ENCODE measurements at regions not wholly inside any gene's neighbourhood (a gene's known extent, or its start where the extent isn't known, plus 50 kb on each side); places are given as distances from the start of the nearest gene placed in this dataset.

DNA sequence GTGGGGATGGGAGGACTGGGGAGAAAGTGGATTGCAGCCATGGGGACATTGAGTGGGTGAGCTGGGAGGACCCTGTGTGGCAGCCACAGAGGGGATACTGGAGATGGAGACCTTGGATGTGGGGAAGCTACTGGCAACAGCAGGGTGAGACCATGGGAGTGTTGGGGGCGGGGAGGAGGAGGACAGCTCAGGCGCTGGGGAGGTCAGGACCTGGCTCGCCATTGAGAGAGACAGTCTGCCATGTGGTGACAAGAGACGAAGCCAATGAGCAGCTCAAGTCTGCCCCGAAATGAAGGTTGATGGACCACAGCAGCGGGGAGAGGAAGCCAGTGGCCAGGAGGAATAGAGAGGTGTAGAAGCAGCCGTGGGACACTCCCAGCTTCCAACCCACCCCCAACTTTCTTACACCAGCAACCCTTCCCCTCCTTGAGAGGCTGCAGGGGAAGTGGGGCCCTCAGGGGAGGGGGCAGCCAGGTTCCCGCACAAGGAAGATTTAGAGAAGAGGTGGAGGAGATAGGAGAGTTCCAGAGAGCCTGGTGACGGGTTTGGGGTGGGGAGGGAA, 118.1 kb downstream of the ASB7 start:
- Histone ChIP-seq H3K27ac (no peak overlapping the region), H3K9me3 (no peaks in the 10 kb centered on the region), H3K9ac (no peak overlapping the region), H3K4me3 (no peak overlapping the region), H3K4me1 (peaks cover 2% of the 10 kb centered on the region; the same call in 1 of the 2 replicates), H3K36me3 (no peaks in the 10 kb centered on the region), H4K20me1 (no peaks in the 10 kb centered on the region), H3K27me3 (no peaks in the 10 kb centered on the region), H3K4me2 (no peak overlapping the region)
- no peak for TF ChIP-seq Cebpa-rat (IDR thresholded peaks at IDR 0.05)

DNA sequence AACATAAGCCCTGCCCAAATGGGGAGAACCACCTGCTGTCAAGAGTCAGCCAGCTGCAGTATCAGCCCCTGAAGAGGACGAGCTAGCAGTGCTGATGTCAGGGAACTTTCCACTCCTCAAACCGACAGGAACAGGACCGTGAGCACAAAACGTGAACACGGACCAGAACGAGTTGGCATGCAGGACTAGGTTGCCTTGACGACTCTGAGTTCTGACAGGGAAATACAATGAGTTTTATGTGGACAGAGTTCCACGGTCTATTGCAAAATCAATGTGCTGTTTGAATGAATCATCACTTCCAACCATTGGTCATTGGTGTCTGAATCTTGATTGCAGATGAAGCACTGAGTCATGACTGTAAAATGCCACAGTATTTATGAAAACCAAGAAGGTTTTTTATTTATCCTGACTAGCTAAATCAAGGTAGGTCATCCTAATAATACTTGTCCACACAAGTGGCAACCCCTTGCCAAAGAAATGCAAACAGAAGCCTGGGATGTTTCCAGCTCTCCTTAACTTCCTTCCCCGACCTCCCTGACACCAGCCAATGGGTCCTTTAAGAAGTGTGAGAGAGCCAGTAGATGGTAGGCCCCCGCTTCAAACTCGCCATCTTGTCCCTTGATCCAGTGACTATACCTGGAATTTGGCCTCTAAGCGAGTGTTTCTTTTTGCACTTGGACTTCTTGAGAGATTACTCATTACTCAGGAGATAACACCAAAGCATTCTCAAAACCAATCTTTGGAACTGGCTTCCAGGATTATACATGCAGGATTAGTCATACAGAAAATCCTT, 119.6 kb downstream of the ASB7 start:
- no peaks in the 10 kb centered on the region for H4K20me1 ChIP-seq
- TF ChIP-seq Cebpa-rat (IDR thresholded peaks at IDR 0.05): no peak
- no peak overlapping the region for H3K9ac ChIP-seq
- no peak overlapping the region for H3K27ac ChIP-seq
- no peak overlapping the region for H3K4me2 ChIP-seq
- no peaks in the 10 kb centered on the region for H3K9me3 ChIP-seq
- peaks cover 17% of the 10 kb centered on the region for H3K4me1 ChIP-seq
- H3K27me3 ChIP-seq: no peaks in the 10 kb centered on the region
- no peak overlapping the region for H3K4me3 ChIP-seq
- no peaks in the 10 kb centered on the region for H3K36me3 ChIP-seq

DNA sequence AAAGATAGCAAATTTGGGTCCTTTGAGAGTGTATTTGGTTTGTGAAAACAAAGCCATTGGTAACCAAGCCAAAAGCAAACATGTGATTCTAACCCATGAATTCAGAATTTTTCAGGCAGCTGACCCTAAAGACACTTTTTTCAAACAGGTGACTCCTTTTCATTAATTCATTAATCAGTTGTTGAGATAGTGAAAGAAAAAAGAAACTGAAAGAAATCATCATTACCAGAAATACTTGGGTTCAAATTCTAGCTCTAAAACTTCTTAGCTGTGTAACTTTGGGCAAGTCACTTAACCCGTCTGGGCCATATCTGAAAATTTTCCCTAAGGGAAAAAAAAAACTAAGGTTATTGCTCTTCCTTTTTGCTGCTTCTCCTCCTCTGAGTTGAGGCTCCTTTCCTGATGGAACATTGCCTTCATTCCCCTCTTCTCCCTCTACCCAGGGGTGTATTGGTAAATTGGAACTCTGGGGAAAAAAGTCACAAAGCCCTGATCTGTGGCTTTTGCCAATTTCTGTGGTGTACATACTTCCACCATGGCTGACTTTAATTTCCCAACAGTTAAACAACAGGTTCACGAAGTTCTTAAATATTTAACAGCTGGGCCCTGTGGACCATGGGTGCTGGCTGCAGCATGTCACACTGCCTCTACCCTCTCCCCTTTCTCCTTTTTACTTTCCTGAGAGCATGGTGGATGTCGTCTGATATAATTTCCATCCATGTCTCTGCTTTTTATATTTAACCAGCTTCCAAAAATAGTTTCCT, 120.3 kb downstream of the ASB7 start:
- H3K4me2 ChIP-seq: no peak overlapping the region
- no peak for TF ChIP-seq Cebpa-rat (IDR thresholded peaks at IDR 0.05)

DNA sequence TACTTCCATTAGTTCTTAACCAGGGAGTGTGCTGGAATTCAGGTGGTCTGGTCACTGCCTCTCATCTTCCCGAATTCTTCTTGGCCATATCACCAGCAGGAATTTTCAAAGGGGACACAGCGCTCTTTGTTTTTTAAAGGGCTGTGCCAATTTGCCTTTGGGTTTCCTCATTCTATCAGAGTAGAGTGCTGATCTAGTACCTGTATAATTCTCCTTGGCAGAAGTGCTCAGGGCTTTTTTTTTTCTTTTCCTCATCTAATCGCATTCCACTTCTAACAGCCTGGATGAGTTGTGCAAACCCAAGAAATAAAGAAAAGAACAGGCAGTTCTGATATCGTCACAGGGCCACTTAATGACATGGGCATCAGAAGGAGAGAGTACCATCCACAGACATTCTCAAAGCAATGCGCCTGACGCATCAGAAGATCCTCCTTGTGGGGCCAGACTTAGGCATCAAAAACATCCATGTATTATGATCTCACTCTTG, 121.0 kb downstream of the ASB7 start:
- H3K36me3 ChIP-seq: no peaks in the 10 kb centered on the region
- H3K27me3 ChIP-seq: no peaks in the 10 kb centered on the region
- H4K20me1 ChIP-seq: no peaks in the 10 kb centered on the region
- H3K27ac ChIP-seq: no peak overlapping the region
- H3K4me1 ChIP-seq: peaks cover 31% of the 10 kb centered on the region
- H3K4me3 ChIP-seq: no peak overlapping the region
- no peaks in the 10 kb centered on the region for H3K9me3 ChIP-seq
- H3K9ac ChIP-seq: no peak overlapping the region
- no peak overlapping the region for H3K4me2 ChIP-seq
- TF ChIP-seq Cebpa-rat (IDR thresholded peaks at IDR 0.05): no peak

More for the DNA sequence above, 120.3 kb downstream of the ASB7 start:
- H3K9me3 ChIP-seq: no peaks in the 10 kb centered on the region
- H3K4me3 ChIP-seq: no peak overlapping the region
- no peaks in the 10 kb centered on the region for H3K36me3 ChIP-seq
- H3K4me1 ChIP-seq: peaks cover 25% of the 10 kb centered on the region
- no peaks in the 10 kb centered on the region for H4K20me1 ChIP-seq
- no peak overlapping the region for H3K9ac ChIP-seq
- no peak overlapping the region for H3K27ac ChIP-seq
- no peaks in the 10 kb centered on the region for H3K27me3 ChIP-seq

DNA sequence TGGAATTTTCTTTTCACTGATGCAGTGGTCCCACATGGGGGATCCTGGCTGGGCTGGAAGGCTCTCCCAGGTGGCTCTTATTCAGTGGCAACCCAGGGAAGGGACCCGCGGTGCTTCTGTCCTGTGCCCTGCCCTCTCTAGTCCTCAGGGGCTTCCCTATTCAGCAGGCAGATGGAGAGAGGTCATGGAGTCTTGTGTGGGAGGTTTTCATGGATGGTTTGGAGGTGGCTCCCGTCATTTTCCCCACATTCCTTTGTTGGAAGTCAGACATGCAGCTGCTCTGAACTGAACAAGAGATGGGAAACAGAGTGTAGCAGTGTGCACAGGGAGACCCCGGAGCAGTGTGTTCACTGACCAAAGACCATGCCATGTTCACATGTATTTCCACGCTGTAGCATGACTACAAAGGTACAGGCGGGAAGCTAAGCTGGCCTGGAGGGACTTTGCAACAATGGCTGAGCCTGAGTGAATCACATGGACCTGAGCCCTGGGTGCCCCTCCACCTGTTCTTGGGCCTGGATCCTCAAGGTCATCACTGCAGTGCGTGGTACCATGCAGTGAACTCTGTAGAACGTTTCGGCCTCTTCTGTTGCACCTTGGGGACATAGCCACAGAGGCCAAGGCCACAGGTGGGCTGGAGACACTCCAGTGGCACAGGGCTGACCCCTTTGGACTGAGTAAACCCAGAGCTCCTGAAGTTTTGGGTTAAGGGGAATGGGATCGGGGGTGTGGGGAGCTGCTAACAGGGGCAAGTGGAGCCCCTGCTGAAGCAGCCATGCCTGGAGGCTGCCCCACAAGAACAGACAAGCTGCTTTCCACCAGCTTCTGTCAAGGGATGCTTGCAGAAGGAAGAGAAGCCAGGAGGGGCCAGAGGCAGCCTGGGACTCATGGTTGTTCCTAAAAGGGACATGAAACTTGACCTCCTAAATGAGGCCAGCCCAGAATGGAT, 123.0 kb downstream of the ASB7 start:
- Histone ChIP-seq H3K4me3 (no peak overlapping the region), H4K20me1 (no peaks in the 10 kb centered on the region), H3K9me3 (no peaks in the 10 kb centered on the region), H3K9ac (no peak overlapping the region), H3K27me3 (no peaks in the 10 kb centered on the region), H3K27ac (no peak overlapping the region), H3K4me1 (peaks cover 46% of the 10 kb centered on the region), H3K4me2 (peak overlapping the region; percentile 67), H3K36me3 (no peaks in the 10 kb centered on the region)
- no peak for TF ChIP-seq Cebpa-rat (IDR thresholded peaks at IDR 0.05)

DNA sequence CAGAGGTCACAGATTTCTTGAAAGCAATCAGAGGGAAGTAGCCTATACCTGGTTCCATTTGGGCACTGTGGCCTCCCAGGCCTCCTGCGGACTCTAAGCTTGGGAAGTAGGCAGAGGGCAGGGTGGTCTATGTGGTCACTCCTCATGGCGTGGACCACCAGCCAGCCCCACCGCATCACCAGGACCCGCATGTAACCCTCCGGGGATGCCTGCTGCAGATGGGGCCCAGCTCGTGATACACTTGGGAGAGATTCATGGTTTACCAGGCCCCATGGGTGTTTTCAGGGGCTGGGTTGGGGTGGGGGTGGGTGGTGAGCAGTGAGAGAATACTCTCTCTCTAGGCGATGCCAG, 123.7 kb downstream of the ASB7 start:
- no peak for TF ChIP-seq Cebpa-rat (IDR thresholded peaks at IDR 0.05)
- no peaks in the 10 kb centered on the region for H3K9me3 ChIP-seq
- peak overlapping the region; percentile 67 for H3K4me2 ChIP-seq
- H3K9ac ChIP-seq: no peak overlapping the region
- no peaks in the 10 kb centered on the region for H4K20me1 ChIP-seq
- H3K27me3 ChIP-seq: no peaks in the 10 kb centered on the region
- no peak overlapping the region for H3K4me3 ChIP-seq
- H3K27ac ChIP-seq: no peak overlapping the region
- H3K36me3 ChIP-seq: no peaks in the 10 kb centered on the region
- H3K4me1 ChIP-seq: peaks cover 46% of the 10 kb centered on the region

DNA sequence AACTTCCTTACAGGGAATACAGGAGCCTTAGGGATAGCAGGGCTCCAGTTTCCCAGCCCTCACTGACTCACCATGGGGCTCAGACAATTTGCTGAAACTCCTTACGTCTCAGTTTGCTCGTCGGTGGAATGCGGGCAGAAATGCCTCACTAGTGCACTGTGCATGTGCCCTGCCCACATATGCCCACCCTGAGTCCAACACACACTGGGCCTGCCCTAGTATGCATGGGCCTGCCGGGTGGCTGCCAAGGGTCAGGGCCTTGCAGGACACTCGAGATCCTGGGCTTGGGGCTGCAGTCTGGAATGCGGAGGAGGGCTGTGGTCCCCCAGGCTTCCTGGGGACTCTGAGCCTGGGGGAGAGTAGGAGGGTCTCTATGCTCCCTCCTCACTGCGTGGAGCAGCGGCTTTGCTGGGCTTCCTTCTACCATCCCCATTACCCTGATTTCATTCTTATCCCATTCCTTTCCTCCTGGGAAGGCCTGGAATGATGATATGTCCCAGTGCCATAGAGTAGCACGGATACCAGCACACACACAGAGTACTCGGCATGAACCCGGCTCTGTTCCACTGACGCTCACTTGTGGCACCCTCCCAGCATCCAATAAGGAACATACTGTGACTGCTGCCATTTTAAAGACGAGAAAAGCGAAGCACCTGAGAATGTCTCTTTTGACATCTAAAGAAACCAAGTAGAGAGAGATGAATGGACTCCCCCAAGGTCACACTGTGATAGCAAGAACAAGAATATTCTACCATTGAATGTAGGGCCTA, 124.2 kb downstream of the ASB7 start:
- Histone ChIP-seq H3K4me2 (peak overlapping the region; percentile 67), H3K4me3 (no peak overlapping the region), H3K9ac (no peak overlapping the region), H3K36me3 (no peaks in the 10 kb centered on the region), H3K27ac (no peak overlapping the region), H4K20me1 (no peaks in the 10 kb centered on the region), H3K27me3 (no peaks in the 10 kb centered on the region), H3K9me3 (no peaks in the 10 kb centered on the region), H3K4me1 (peaks cover 46% of the 10 kb centered on the region)
- no peak for TF ChIP-seq Cebpa-rat (IDR thresholded peaks at IDR 0.05)

DNA sequence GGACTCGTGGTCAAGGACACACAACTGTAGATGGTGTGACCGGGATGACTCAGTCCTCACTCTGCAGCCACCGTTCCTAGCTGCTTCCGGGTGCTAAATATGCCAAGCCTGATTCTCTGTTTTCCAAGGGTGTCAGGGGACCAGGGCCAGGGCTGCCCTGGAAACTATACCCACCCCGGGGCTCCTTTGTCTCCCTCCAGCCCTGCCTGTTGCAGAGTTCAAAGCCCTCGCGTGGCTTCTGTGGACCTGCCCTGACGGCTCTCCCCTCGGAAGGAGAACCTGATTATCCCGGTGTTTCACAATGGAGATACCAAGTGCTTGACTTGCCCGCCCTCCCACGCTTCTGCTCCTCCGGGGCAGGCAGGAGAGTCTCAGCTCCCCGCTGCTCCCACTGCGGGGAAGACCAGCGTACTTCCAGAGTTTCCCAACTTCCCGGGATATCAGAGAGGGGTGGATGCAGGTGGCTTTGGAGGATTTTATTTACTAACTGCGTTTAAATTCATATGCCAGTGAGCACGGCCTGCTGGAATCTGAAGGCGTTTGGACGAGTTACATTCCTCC, 125.0 kb downstream of the ASB7 start:
- Histone ChIP-seq H3K9me3 (no peaks in the 10 kb centered on the region), H3K36me3 (no peaks in the 10 kb centered on the region), H3K27ac (no peak overlapping the region), H3K9ac (no peak overlapping the region), H3K4me1 (peaks cover 46% of the 10 kb centered on the region), H3K27me3 (no peaks in the 10 kb centered on the region), H3K4me3 (no peak overlapping the region), H3K4me2 (peak overlapping the region; percentile 67), H4K20me1 (no peaks in the 10 kb centered on the region)
- TF ChIP-seq Cebpa-rat (IDR thresholded peaks at IDR 0.05): no peak

Data from BLaER1 (cell line).